ENCODE measurements at regions not wholly inside any gene's neighbourhood (a gene's known extent, or its start where the extent isn't known, plus 50 kb on each side); places are given as distances from the start of the nearest gene placed in this dataset.
A peak's percentile ranks its signal among the peaks of the same experiment; 100 is the strongest.
"Not testable (repeated sequence)": the region's sequence is repeated elsewhere in the genome, so short reads cannot be mapped to it uniquely, and the experiment has no call there.

- not testable (repeated sequence) for H3K27ac ChIP-seq (ENCODE audit: low read length); DNase-seq (ENCODE audit: low read depth, low spot score); H3K4me1 ChIP-seq (ENCODE audit: control insufficient read depth, insufficient read depth, low read length); H3K4me3 ChIP-seq (ENCODE audit: low read length); H3K27me3 ChIP-seq (ENCODE audit: control insufficient read depth, insufficient read depth, low read length); H3K36me3 ChIP-seq (ENCODE audit: control insufficient read depth, insufficient read depth, low read length); H3K9me3 ChIP-seq (ENCODE audit: control insufficient read depth, insufficient read depth, low read length)
- no CpG with 5 or more reads among the region's 16 CpGs for WGBS (ENCODE audit: insufficient coverage, insufficient read length)
Observed at GRCh38 chr10:29379777-29380598, 91.1 kb downstream of the LYZL1 start.

GRCh38 chr10:29380599-29381511 is 92.0 kb downstream of the LYZL1 start:
- H3K4me3 ChIP-seq (ENCODE audit: low read length); H3K4me1 ChIP-seq (ENCODE audit: control insufficient read depth, insufficient read depth, low read length); H3K27ac ChIP-seq (ENCODE audit: low read length); H3K36me3 ChIP-seq (ENCODE audit: control insufficient read depth, insufficient read depth, low read length); DNase-seq (ENCODE audit: low read depth, low spot score); H3K9me3 ChIP-seq (ENCODE audit: control insufficient read depth, insufficient read depth, low read length); H3K27me3 ChIP-seq (ENCODE audit: control insufficient read depth, insufficient read depth, low read length): not testable (repeated sequence)
- no CpG with 5 or more reads among the region's 16 CpGs for WGBS (ENCODE audit: insufficient coverage, insufficient read length)

GRCh38 chr10:29386342-29386999 is 97.6 kb downstream of the LYZL1 start:
- H3K4me3 ChIP-seq (ENCODE audit: low read length), result no peak overlapping the region
- no peak for DNase-seq (ENCODE audit: low read depth, low spot score)
- WGBS (ENCODE audit: insufficient coverage, insufficient read length), result no CpG with 5 or more reads among the region's 8 CpGs
- H3K4me1 ChIP-seq (ENCODE audit: control insufficient read depth, insufficient read depth, low read length), result no peaks in the 10 kb centered on the region
- H3K27me3 ChIP-seq (ENCODE audit: control insufficient read depth, insufficient read depth, low read length), result no peaks in the 10 kb centered on the region
- no peaks in the 10 kb centered on the region for H3K9me3 ChIP-seq (ENCODE audit: control insufficient read depth, insufficient read depth, low read length)
- no peak overlapping the region for H3K27ac ChIP-seq (ENCODE audit: low read length)
- H3K36me3 ChIP-seq (ENCODE audit: control insufficient read depth, insufficient read depth, low read length), result no peaks in the 10 kb centered on the region

GRCh38 chr10:29387269-29387668 is 98.4 kb downstream of the LYZL1 start:
- H3K4me1 ChIP-seq (ENCODE audit: control insufficient read depth, insufficient read depth, low read length), result no peaks in the 10 kb centered on the region
- no peaks in the 10 kb centered on the region for H3K9me3 ChIP-seq (ENCODE audit: control insufficient read depth, insufficient read depth, low read length)
- WGBS (ENCODE audit: insufficient coverage, insufficient read length), result no CpG with 5 or more reads among the region's 5 CpGs
- no peak overlapping the region for H3K4me3 ChIP-seq (ENCODE audit: low read length)
- no peak overlapping the region for H3K27ac ChIP-seq (ENCODE audit: low read length)
- no peaks in the 10 kb centered on the region for H3K36me3 ChIP-seq (ENCODE audit: control insufficient read depth, insufficient read depth, low read length)
- DNase-seq (ENCODE audit: low read depth, low spot score), result no peak
- H3K27me3 ChIP-seq (ENCODE audit: control insufficient read depth, insufficient read depth, low read length), result no peaks in the 10 kb centered on the region

GRCh38 chr10:29388112-29388511 is 99.2 kb downstream of the LYZL1 start:
- H3K9me3 ChIP-seq (ENCODE audit: control insufficient read depth, insufficient read depth, low read length); H3K27ac ChIP-seq (ENCODE audit: low read length); H3K27me3 ChIP-seq (ENCODE audit: control insufficient read depth, insufficient read depth, low read length); H3K36me3 ChIP-seq (ENCODE audit: control insufficient read depth, insufficient read depth, low read length); H3K4me1 ChIP-seq (ENCODE audit: control insufficient read depth, insufficient read depth, low read length); DNase-seq (ENCODE audit: low read depth, low spot score); H3K4me3 ChIP-seq (ENCODE audit: low read length): not testable (repeated sequence)
- no CpG with 5 or more reads among the region's 2 CpGs for WGBS (ENCODE audit: insufficient coverage, insufficient read length)

DNA sequence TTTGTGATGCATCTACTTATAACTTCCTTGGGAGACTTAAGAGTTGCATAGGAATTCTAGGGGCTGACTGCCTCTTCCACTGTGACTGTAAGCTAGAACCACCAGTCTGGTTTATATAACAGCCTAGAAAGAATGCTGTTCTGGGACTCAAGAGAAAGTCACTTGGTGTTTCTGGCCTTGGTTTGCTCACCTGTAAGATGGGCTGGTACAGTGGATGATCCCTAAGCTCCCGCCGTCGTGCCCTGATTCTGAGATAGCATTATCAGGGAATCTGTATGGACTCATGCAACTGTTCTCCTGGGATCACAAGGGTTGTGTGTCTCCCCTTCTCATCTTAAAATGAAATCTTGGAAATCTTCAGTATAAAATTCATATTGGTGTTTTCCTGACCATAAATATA is 100.6 kb downstream of the LYZL1 start:
- DNase-seq (ENCODE audit: low read depth, low spot score), result no peak
- no CpG with 5 or more reads among the region's 3 CpGs for WGBS (ENCODE audit: insufficient coverage, insufficient read length)
- Histone ChIP-seq H3K36me3 (ENCODE audit: control insufficient read depth, insufficient read depth, low read length) (no peaks in the 10 kb centered on the region), H3K4me3 (ENCODE audit: low read length) (no peak overlapping the region), H3K4me1 (ENCODE audit: control insufficient read depth, insufficient read depth, low read length) (no peaks in the 10 kb centered on the region), H3K27ac (ENCODE audit: low read length) (no peak overlapping the region), H3K9me3 (ENCODE audit: control insufficient read depth, insufficient read depth, low read length) (no peaks in the 10 kb centered on the region), H3K27me3 (ENCODE audit: control insufficient read depth, insufficient read depth, low read length) (no peaks in the 10 kb centered on the region)

GRCh38 chr10:29389935-29390334 is 101.1 kb downstream of the LYZL1 start:
- WGBS (ENCODE audit: insufficient coverage, insufficient read length), result no CpG with 5 or more reads among the region's 9 CpGs
- no peaks in the 10 kb centered on the region for H3K36me3 ChIP-seq (ENCODE audit: control insufficient read depth, insufficient read depth, low read length)
- no peak overlapping the region for H3K4me3 ChIP-seq (ENCODE audit: low read length)
- no peaks in the 10 kb centered on the region for H3K27me3 ChIP-seq (ENCODE audit: control insufficient read depth, insufficient read depth, low read length)
- no peaks in the 10 kb centered on the region for H3K9me3 ChIP-seq (ENCODE audit: control insufficient read depth, insufficient read depth, low read length)
- no peaks in the 10 kb centered on the region for H3K4me1 ChIP-seq (ENCODE audit: control insufficient read depth, insufficient read depth, low read length)
- DNase-seq (ENCODE audit: low read depth, low spot score), result no peak
- H3K27ac ChIP-seq (ENCODE audit: low read length), result no peak overlapping the region

DNA sequence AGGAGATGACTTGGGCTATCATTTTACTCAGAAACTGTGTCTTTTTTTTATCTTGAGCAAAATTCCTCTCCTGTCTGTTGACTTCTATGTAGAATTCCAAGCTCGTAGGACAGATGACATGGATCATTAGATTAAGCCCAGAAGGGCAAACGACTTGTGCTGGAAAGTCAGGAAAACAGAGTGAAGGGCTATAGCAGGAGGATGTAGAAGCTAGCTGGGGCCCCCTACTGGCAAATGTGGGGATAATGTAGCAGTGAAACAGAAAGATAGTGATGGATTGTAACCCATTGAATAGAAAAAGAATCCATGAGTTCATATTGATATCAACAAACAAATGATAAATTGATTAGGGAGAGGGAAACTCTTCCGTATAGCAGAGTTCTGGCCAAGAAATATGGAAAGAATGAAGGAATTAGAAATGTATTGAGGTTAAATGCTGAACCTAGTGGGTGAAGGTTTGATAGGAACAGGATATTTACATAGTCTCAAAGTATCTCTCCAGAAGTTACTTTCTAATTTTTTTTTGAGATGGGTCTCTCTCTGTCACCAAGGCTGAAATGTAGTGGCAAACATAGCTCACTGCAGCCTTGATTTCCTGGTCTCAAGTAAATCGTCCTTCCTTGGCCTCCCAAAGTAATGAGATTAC is 103.6 kb downstream of the LYZL1 start:
- Histone ChIP-seq H3K4me3 (ENCODE audit: low read length) (no peak overlapping the region), H3K27me3 (ENCODE audit: control insufficient read depth, insufficient read depth, low read length) (no peaks in the 10 kb centered on the region), H3K27ac (ENCODE audit: low read length) (no peak overlapping the region), H3K36me3 (ENCODE audit: control insufficient read depth, insufficient read depth, low read length) (no peaks in the 10 kb centered on the region), H3K4me1 (ENCODE audit: control insufficient read depth, insufficient read depth, low read length) (no peaks in the 10 kb centered on the region), H3K9me3 (ENCODE audit: control insufficient read depth, insufficient read depth, low read length) (no peaks in the 10 kb centered on the region)
- peak; percentile 20 for DNase-seq (ENCODE audit: low read depth, low spot score)
- WGBS (ENCODE audit: insufficient coverage, insufficient read length), result no CpG with 5 or more reads among the region's 4 CpGs

GRCh38 chr10:29394321-29394932 is 105.6 kb downstream of the LYZL1 start:
- no peaks in the 10 kb centered on the region for H3K27me3 ChIP-seq (ENCODE audit: control insufficient read depth, insufficient read depth, low read length)
- no peak for DNase-seq (ENCODE audit: low read depth, low spot score)
- no CpG with 5 or more reads among the region's 8 CpGs for WGBS (ENCODE audit: insufficient coverage, insufficient read length)

DNA sequence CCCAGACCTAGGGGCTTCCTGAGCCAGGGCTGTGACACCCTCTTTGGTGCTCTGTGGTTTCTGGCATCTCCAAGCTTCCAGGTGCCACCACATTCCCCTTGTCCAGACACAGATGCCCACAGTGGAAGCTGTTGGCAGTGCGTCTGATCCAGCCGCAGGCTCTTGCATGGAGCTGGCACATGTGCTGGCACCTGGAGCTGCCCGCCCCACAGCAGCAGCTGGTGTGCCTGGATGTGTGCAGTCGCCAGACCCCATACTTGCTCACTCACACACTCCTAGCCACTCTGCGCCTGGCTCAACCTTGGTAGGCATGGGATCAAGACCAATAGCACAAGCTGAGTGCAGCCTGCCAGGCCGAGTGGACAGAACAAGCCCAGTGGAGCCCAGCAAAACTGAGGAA is 106.5 kb downstream of the LYZL1 start:
- no peak for DNase-seq (ENCODE audit: low read depth, low spot score)
- H3K4me3 ChIP-seq (ENCODE audit: low read length), result no peak overlapping the region
- no peak overlapping the region for H3K27ac ChIP-seq (ENCODE audit: low read length)
- no CpG with 5 or more reads among the region's 6 CpGs for WGBS (ENCODE audit: insufficient coverage, insufficient read length)
- peaks cover 2% of the 10 kb centered on the region; the same call in 1 of the 2 replicates for H3K9me3 ChIP-seq (ENCODE audit: control insufficient read depth, insufficient read depth, low read length)
- no peaks in the 10 kb centered on the region for H3K4me1 ChIP-seq (ENCODE audit: control insufficient read depth, insufficient read depth, low read length)
- H3K27me3 ChIP-seq (ENCODE audit: control insufficient read depth, insufficient read depth, low read length), result no peaks in the 10 kb centered on the region
- H3K36me3 ChIP-seq (ENCODE audit: control insufficient read depth, insufficient read depth, low read length), result no peaks in the 10 kb centered on the region

More at GRCh38 chr10:29394321-29394932, 105.6 kb downstream of the LYZL1 start:
- Histone ChIP-seq H3K9me3 (ENCODE audit: control insufficient read depth, insufficient read depth, low read length) (no peaks in the 10 kb centered on the region), H3K36me3 (ENCODE audit: control insufficient read depth, insufficient read depth, low read length) (no peaks in the 10 kb centered on the region), H3K27ac (ENCODE audit: low read length) (no peak overlapping the region), H3K4me3 (ENCODE audit: low read length) (no peak overlapping the region), H3K4me1 (ENCODE audit: control insufficient read depth, insufficient read depth, low read length) (no peaks in the 10 kb centered on the region)
